Endothelial cell of umbilical vein (primary cell): ENCODE measurements at regions not wholly inside any gene's neighbourhood (a gene's known extent, or its start where the extent isn't known, plus 50 kb on each side); places are given as distances from the start of the nearest gene placed in this dataset.

ENCODE experiments used
- BruUV-seq: library from RNA; stranded (reverse); fragments of 400-500 nt; replicated peaks from 2 replicates; lab custom pipeline; 2021; lab: Mats Ljungman, UMichigan
- CTCF ChIA-PET: fragments of 300-600, 350-600 bp; sonication (Branson Sonifier 250); formaldehyde crosslinking; loops from one replicate; lab custom pipeline; 2021; ENCODE audit warnings: antibody characterized with exemption, inconsistent platforms; lab: Charles Lee
- POLR2A ChIA-PET: fragments of 300-600, 350-600 bp; sonication (Branson Sonifier 250); formaldehyde crosslinking; loops from one replicate; lab custom pipeline; 2021; ENCODE audit warnings: antibody characterized with exemption, inconsistent platforms; lab: Charles Lee
- DNase-seq: peaks from one replicate; pipeline ENCODE4 v3.0.0-alpha.2; 2011; ENCODE audit warnings: low read depth, low spot score
- FAIRE-seq: peaks from 2 replicates; lab custom pipeline; 2011; peaks lifted over from hg19 to GRCh38; lab: Jason Lieb, UNC
- H2AFZ ChIP-seq: 2 replicates; pipeline ENCODE4 v1.6.0; 2012; ENCODE audit warnings: low read depth, low read length, control low read depth, inconsistent platforms
- H3K27ac ChIP-seq: 2 replicates; pipeline ENCODE4 v1.5.1; 2011; ENCODE audit warnings: low read depth, mild to moderate bottlenecking, control low read depth, low read length, moderate library complexity; ENCODE audit not compliant: insufficient read depth
- H3K27me3 ChIP-seq, 2 experiments: 2 replicates each; pipeline versions ENCODE4 v1.6.0 to v1.6.1; 2011; ENCODE audit warnings: low read length in 2 of 2, mixed read lengths in 1 of 2; ENCODE audit not compliant: control insufficient read depth in 2 of 2, insufficient read depth in 2 of 2
- H3K36me3 ChIP-seq, 2 experiments: 2 replicates in 1 of 2; 3 replicates in 1 of 2; pipeline ENCODE4 v1.5.1; 2011; ENCODE audit warnings: low read length in 2 of 2, mild to moderate bottlenecking in 1 of 2, moderate library complexity in 1 of 2; ENCODE audit not compliant: control insufficient read depth in 2 of 2, insufficient read depth in 2 of 2; ENCODE audit errors: extremely low read depth in 1 of 2
- H3K4me1 ChIP-seq: 3 replicates; pipeline ENCODE4 v1.5.1; 2011; ENCODE audit warnings: mild to moderate bottlenecking, low read length; ENCODE audit not compliant: control insufficient read depth, insufficient read depth; ENCODE audit errors: extremely low read depth
- H3K4me2 ChIP-seq: 2 replicates; pipeline ENCODE4 v1.6.1; 2011; ENCODE audit warnings: low read length, control low read depth, mixed read lengths; ENCODE audit not compliant: insufficient read depth
- H3K4me3 ChIP-seq, 3 experiments: fragments of 200-600 bp in 1 of 3; sonication (generic), shearing (Covaris generic) in 1 of 3; replicated peaks in 1 of 3; 2 replicates each; pipeline ENCODE4 v1.5.1; 2011 to 2016; ENCODE audit warnings: control low read depth in 3 of 3, low read length in 3 of 3, mild to moderate bottlenecking in 2 of 3, inconsistent platforms in 1 of 3, low read depth in 1 of 3, moderate library complexity in 1 of 3; ENCODE audit not compliant: insufficient read depth in 1 of 3
- H3K79me2 ChIP-seq: 2 replicates; pipeline ENCODE4 v1.6.0; 2012; ENCODE audit warnings: low read length, inconsistent platforms; ENCODE audit not compliant: control insufficient read depth, insufficient read depth
- H3K9ac ChIP-seq: replicated peaks from 2 replicates; pipeline ENCODE3; 2011; ENCODE audit warnings: low read length, control low read depth; ENCODE audit not compliant: insufficient read depth; ENCODE audit errors: extremely low read depth
- H3K9me1 ChIP-seq: replicated peaks from 3 replicates; pipeline ENCODE4 v1.6.0; 2011; ENCODE audit warnings: mild to moderate bottlenecking, low read length; ENCODE audit not compliant: control insufficient read depth, insufficient read depth; ENCODE audit errors: extremely low read depth
- H3K9me3 ChIP-seq: replicated peaks from 2 replicates; pipeline ENCODE4 v1.5.1; 2012; ENCODE audit warnings: low read length, inconsistent platforms; ENCODE audit not compliant: control insufficient read depth, insufficient read depth
- H4K20me1 ChIP-seq: replicated peaks from 2 replicates; pipeline ENCODE3; 2011; ENCODE audit warnings: mild to moderate bottlenecking, low read length; ENCODE audit not compliant: control insufficient read depth, insufficient read depth; ENCODE audit errors: extremely low read depth
- CTCF ChIP-seq, 2 donors: IDR thresholded peaks; 1 replicate in 1 of 2; 2 replicates in 1 of 2; pipeline ENCODE4 v1.5.1; 2011; ENCODE audit warnings: low read length in 2 of 2, mild to moderate bottlenecking in 2 of 2, moderate library complexity in 2 of 2, control low read depth in 1 of 2, inconsistent platforms in 1 of 2, low read depth in 1 of 2; ENCODE audit not compliant: insufficient read depth in 1 of 2; ENCODE audit errors: extremely low read depth in 1 of 2
- EZH2 ChIP-seq: IDR thresholded peaks from 2 replicates; pipeline ENCODE4 v1.6.1; 2012; ENCODE audit warnings: borderline replicate concordance, low read depth, mild to moderate bottlenecking, moderate library complexity, low read length, inconsistent platforms; ENCODE audit not compliant: severe bottlenecking
- FOS ChIP-seq: IDR thresholded peaks from 2 replicates; pipeline ENCODE4 v1.6.1; 2011; ENCODE audit warnings: mild to moderate bottlenecking, low read length, moderate library complexity, borderline replicate concordance; ENCODE audit not compliant: insufficient read depth
- JUN ChIP-seq: IDR thresholded peaks from 2 replicates; pipeline ENCODE4 v1.6.1; 2011; ENCODE audit warnings: borderline replicate concordance, low read depth; ENCODE audit not compliant: insufficient read length, insufficient read depth
- MAX ChIP-seq: IDR thresholded peaks from 2 replicates; pipeline ENCODE4 v1.6.1; 2011; ENCODE audit not compliant: insufficient read depth, insufficient read length
- MYC ChIP-seq: IDR thresholded peaks from one replicate; pipeline ENCODE4 v1.6.1; 2011; ENCODE audit warnings: mild to moderate bottlenecking, low read depth, low read length
- POLR2A ChIP-seq: IDR thresholded peaks from 2 replicates; pipeline ENCODE4 v1.6.1; 2012; ENCODE audit warnings: low read depth, mild to moderate bottlenecking, control low read depth, low read length
- POLR2AphosphoS5 ChIP-seq: IDR thresholded peaks from 2 replicates; pipeline ENCODE4 v1.6.1; 2012; ENCODE audit warnings: low read depth, mild to moderate bottlenecking, control low read depth, low read length, moderate library complexity; ENCODE audit not compliant: insufficient read depth
- dilution Hi-C: fragments of 300-500 bp; cut with MboI; formaldehyde crosslinking; loops from one replicate; pipeline ENCODE4 v1.15.0; 2019; ENCODE audit warnings: low sequenced_read_pairs; ENCODE audit not compliant: extremely low pct_ligation_motif_present
- intact Hi-C: fragments of 100-400 bp; cut with micrococcal nuclease; formaldehyde crosslinking; loops from one replicate; pipeline ENCODE4 v1.10.0; 2022

- H3K27ac ChIP-seq, result no peak overlapping the region
- no peak overlapping the region for H3K4me2 ChIP-seq
- H4K20me1 ChIP-seq, result no peaks in the 10 kb centered on the region
- H3K9ac ChIP-seq, result no peak overlapping the region
- H3K9me3 ChIP-seq, result no peaks in the 10 kb centered on the region
- POLR2A ChIA-PET, result no interaction called here
- no peak for FAIRE-seq
- BruUV-seq, result no TSS peak
- DNase-seq, result no peak
- CTCF ChIA-PET, result interaction anchor here (0.6 to 3.7 kb wide), 5 partner anchors 15 to 968 kb away, joined by 3 to 31 read pairs (median 3); no protein-coding TSS in a partner anchor
- no peaks in the 10 kb centered on the region for H3K27me3 ChIP-seq
- no peak overlapping the region for H2AFZ ChIP-seq
- no peak overlapping the region for H3K4me3 ChIP-seq
- peaks cover 9% of the 10 kb centered on the region for H3K4me1 ChIP-seq
- H3K79me2 ChIP-seq, result no peaks in the 10 kb centered on the region
- TF ChIP-seq FOS (no peak), MAX (no peak), MYC (no peak), EZH2 (no peak), POLR2A (no peak), CTCF (IDR thresholded peaks at IDR 0.05; ENCODE audit: extremely low read depth in 1 of 2, insufficient read depth in 1 of 2, low read depth in 1 of 2, low read length in 2 of 2) (no peak), JUN (no peak), POLR2AphosphoS5 (no peak)
- no peaks in the 10 kb centered on the region for H3K36me3 ChIP-seq
- dilution Hi-C loops (no loop called here), intact Hi-C loops (no loop called here)
- no peaks in the 10 kb centered on the region for H3K9me1 ChIP-seq
These were observed 158.2 kb downstream of the HMHB1 start for GRCh38 chr5:143970159-143970558.
